GM13977 (cell line): ENCODE measurements at regions not wholly inside any gene's neighbourhood (a gene's known extent, or its start where the extent isn't known, plus 50 kb on each side); places are given as distances from the start of the nearest gene placed in this dataset.

ENCODE experiments used
- DNase-seq: peaks from one replicate; pipeline ENCODE4 v3.0.0; 2012; ENCODE audit warnings: low spot score
- CTCF ChIP-seq: IDR thresholded peaks from 2 replicates; pipeline ENCODE4 v1.5.1; 2012; ENCODE audit warnings: mild to moderate bottlenecking, control low read depth; ENCODE audit not compliant: insufficient read depth; ENCODE audit errors: extremely low read depth, missing control alignments
- in situ Hi-C: fragments of 300-500 bp; cut with MboI; formaldehyde crosslinking; loops from one replicate; pipeline ENCODE4 v1.12.0; 2022; ENCODE audit warnings: low sequenced_read_pairs, low pct_unique_long_range_greater_than_20kb, mixed read lengths, inconsistent platforms; ENCODE audit not compliant: unreplicated experiment

GRCh38 chr2:212646698-212647366, 108.2 kb upstream of the ERBB4 start:
- no peak for TF ChIP-seq CTCF
- no peak for DNase-seq
- in situ Hi-C loops = no loop called here

- in situ Hi-C loops = no loop called here
- DNase-seq = no peak
- no peak for TF ChIP-seq CTCF
Measured at GRCh38 chr2:212644195-212644837, 105.7 kb upstream of the ERBB4 start.

- no peak for DNase-seq
- TF ChIP-seq CTCF = no peak
- in situ Hi-C loops = no loop called here
Measured at GRCh38 chr2:212640428-212640827, 101.8 kb upstream of the ERBB4 start.

- no peak for DNase-seq
- in situ Hi-C loops = no loop called here
- no peak for TF ChIP-seq CTCF
Measured at GRCh38 chr2:212638694-212639093, 100.1 kb upstream of the ERBB4 start.

GRCh38 chr2:212628586-212628985, 90.0 kb upstream of the ERBB4 start:
- TF ChIP-seq CTCF = no peak
- DNase-seq = no peak
- in situ Hi-C loops = no loop called here

GRCh38 chr2:212626371-212626918, 87.8 kb upstream of the ERBB4 start:
- in situ Hi-C loops = no loop called here
- TF ChIP-seq CTCF = no peak
- no peak for DNase-seq
